GM19468 (cell line): ENCODE measurements at regions not wholly inside any gene's neighbourhood (a gene's known extent, or its start where the extent isn't known, plus 50 kb on each side); places are given as distances from the start of the nearest gene placed in this dataset.

ENCODE experiments used
- ATAC-seq: cut with Tn5 transposase; IDR thresholded peaks from one replicate; pipeline ENCODE4 v1.9.1; 2021; ENCODE audit warnings: mild to moderate bottlenecking, moderate library complexity, moderate number of reproducible peaks; ENCODE audit not compliant: unreplicated experiment; ENCODE audit errors: extremely low read depth

GRCh38 chr21:43305336-43305665 is 121.6 kb downstream of the SIK1 start:
- ATAC-seq = no peak

DNA sequence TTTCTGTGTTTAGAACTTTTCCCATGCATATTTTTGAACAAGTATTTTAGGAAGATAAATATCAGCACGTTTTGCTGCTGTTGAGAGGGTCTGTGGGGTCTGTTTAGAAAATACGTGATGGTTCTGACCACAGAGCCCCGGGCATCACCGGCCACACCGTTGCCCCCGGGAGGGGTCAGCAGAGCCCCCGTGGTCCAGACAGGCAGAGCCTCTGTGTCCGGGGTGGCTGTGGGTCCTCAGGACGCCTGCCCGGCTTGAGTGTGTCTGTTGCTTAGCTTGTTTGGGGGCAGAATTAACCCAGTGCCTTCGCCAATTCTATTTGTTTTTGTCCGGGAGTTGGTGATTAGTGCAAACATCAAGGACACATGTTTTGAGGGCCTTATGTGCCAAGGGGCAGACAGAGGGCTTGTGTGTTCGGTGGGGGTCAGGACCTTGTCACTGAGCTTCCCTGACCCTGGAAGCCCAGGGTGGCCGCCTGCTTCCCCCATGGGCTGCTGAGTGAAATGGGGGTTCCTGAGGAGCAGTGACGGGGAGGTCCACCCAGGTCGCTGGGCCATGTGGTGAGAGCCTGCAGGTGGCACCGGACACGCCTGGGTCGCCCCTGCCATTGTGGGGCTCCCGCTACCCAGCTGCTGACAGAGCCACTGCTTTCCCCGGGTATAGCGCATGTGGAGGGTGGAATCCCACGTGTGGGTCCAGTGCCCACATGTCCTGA is 122.2 kb downstream of the SIK1 start:
- ATAC-seq = no peak

- ATAC-seq = no peak
These were observed 122.7 kb downstream of the SIK1 start for GRCh38 chr21:43304206-43304605.

- no peak for ATAC-seq
These were observed 123.4 kb downstream of the SIK1 start for GRCh38 chr21:43303275-43304178.

DNA sequence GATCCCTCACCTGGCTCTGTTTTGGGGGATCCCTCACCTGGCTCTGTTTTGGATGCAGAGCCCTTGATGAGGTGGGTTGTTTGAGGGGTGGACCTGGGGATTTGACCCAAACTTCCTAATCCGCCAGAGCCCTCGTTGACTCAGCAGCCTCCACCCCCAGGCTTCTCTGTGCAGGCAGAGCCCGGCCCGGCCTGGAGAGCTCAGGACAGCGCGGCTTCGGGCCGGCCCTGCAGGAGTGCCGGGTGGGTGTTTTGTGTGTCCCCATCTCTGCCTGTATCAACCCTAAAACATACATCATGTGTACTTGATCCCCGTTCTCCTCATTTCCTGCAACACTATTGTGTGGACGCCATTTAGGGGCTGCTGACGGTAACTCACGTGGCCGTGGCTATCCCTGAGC is 124.2 kb downstream of the SIK1 start:
- no peak for ATAC-seq

- ATAC-seq = no peak
These were observed 124.8 kb downstream of the SIK1 start for GRCh38 chr21:43302062-43302700.

DNA sequence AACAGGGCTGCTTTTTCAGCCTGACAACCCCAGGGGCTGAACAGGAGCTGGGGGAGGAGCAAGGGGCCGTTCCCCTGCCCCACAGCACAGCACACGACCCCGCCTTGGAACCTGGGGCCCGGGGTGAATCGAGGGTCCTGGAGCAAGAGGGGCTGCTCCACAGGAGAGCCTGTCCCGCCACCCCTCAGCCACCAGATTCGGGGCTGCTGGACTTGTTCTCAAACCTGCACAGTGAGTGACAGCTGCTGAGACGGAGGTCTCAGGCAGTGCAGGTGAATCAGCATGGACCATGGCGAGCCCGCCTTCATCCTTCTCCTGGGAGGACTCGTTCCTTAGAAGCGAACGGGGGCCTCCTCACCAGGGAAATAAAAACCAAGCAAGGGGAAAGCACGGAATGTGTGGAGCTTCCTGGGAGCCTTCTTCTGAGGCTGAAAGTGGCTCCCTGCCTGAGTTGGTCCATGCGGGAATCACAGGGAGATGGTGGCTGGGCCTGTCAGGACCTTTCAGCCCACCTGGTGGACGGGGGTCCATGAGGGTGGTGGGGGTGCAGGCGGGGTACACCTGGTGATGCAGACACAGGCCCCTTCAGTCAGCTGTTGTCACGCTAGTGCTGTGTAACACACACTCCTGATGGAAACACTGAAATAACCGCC is 125.4 kb downstream of the SIK1 start:
- no peak for ATAC-seq

- no peak for ATAC-seq
These were observed 126.2 kb downstream of the SIK1 start for GRCh38 chr21:43300496-43301408.

GRCh38 chr21:43299441-43300277 is 127.3 kb downstream of the SIK1 start:
- no peak for ATAC-seq

DNA sequence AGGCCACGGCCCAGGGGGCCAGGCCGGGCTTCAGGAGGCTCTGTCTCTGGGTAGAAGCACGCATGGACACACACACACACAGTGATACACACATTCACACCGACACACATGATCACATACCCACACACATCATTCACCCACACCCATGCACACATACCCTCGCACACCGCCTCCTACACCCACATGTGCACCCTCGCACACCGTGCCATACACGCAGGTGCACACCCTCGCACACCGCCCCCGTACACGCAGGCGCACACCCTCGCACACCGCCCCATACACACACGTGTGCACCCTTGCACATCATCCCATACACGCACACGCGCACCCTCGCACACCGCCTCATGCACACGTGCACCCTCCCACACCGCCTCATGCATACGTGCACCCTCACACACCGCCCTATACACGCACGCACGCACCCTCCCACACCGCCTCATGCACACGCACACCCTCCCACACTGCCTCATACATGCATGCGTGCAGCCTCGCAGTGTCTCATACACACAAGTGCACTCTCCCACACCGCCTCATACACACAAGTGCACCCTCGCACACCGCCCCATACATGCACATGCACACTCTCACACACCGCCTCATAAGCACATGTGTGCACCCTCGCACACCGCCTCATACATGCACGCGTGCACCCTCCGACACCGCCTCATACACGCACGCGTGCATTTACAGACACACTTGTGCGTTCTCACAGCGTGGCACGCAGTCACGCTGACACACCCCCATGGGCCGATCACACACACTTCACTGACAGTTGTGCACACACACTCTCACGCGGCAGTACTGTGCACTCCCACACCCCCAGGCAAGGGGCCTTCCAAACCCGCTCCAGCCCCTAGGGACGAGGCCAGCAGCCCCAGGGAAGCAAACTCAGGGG is 128.1 kb downstream of the SIK1 start:
- no peak for ATAC-seq

GRCh38 chr21:43297989-43298388 is 128.9 kb downstream of the SIK1 start:
- ATAC-seq = no peak

GRCh38 chr21:43297391-43297981 is 128.7 kb downstream of the CRYAA start:
- no peak for ATAC-seq

DNA sequence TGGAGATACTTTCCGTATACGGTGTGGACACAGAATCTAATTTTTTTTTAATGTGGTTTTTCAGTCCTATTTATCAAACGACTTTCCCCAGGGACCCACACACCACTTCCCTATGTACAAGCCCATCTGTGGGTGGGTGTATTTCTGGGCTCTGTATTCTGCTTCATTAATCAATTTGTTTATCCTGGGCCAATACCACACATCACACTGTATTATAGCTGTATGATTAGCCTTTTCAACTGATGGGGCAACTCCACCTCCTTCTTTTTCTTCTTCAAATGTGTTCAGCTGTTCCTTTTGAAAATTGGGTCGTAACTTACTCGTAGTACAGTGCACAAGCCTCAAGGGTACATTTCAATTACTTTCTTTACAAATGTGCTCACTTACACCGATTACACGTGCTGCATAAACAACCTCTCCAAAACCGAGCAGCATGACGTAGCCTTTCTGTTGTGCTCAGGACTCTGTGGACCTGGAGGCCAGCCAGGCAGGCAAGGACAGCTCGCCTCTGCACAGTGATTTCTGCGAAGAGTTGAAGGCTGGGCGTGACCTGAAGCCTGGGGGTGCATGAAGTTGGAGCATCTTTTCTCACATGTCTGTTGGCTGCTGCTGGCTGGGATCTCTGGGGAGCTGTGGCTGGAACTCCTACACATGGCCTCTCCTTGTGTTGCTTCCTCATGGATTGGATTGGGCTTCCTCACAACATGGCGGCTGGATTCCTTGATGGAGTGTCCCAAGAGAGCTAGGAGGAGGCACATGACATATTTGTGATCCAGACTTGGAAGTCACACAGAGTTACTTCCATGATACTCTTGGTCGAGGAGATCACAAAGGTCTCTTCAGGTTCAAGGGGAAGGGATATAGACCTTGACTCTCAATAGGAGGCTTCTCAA is 126.5 kb downstream of the CRYAA start:
- ATAC-seq = no peak

DNA sequence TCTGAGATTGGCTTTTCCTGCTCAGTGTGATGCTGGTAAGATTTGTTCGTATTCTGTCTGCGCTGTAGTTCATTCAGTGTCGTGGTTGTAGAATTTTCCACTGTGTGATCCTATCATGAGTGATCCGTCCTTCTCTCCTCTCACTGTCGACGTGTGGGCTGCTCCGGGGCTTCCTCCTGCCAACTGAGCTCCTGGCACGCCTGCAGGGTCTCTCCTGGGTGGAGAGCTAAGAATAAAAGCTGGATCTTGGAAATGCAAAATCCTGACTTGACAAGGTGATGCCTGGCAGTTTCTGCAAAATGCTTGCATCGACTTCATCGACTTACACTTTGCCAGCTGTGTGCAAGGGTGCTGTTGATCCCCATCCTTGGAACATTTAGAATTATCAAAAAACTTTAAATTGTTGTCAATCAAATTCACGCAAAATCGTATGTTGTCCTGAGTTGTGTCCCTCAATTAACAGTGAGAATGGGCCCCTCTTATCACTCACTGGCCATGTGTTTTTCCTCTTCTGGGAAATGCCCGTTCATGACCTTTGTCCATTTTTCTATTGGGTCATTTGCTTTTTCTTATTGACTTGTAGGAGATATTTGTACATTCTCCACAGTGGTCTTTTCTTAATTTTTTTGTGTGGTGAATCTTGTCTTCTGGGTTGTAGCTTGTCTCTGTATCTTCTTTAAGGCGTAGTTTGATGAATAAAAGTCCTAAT is 125.5 kb downstream of the CRYAA start:
- no peak for ATAC-seq

- ATAC-seq = no peak
These were observed 124.0 kb downstream of the CRYAA start for GRCh38 chr21:43292866-43293142.
